ENCODE measurements at regions not wholly inside any gene's neighbourhood (a gene's known extent, or its start where the extent isn't known, plus 50 kb on each side); places are given as distances from the start of the nearest gene placed in this dataset.

DNA sequence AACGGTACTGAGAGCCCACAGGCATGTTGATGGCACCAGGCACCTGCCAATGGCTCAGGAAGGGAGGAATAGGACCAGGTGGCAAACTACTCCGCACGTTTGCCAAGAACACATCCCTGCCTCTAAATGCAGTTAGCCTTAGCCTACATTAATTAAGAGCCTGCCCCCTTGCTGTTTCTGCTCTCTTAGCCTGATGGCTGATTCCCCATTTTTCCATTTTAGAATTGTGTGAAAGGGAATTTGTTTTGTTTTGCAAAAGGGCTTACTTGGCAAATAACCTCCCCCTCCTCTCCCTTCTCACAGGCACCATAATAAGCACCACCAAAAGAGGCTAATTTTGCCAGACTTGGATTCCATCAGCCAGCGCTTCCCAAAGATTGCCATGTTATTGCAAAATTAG lies 1203.2 kb downstream of the SORCS3 start:
- TF ChIP-seq CTCF (IDR thresholded peaks at IDR 0.05) (no peak), POLR2AphosphoS5 (IDR thresholded peaks at IDR 0.05; ENCODE audit: insufficient read depth in 1 of 2, low read depth in 1 of 2) (no peak), POLR2A (IDR thresholded peaks at IDR 0.05) (no peak)
- Histone ChIP-seq H3K9me3 (no peaks in the 10 kb centered on the region), H3K27me3 (no peaks in the 10 kb centered on the region), H3K36me3 (no peaks in the 10 kb centered on the region), H3K27ac (no peak overlapping the region), H3K4me1 (no peaks in the 10 kb centered on the region), H3K4me3 (no peak overlapping the region)
- DNase-seq (ENCODE audit: extremely low spot score in 2 of 2): no peak
- intact Hi-C loops (cut with DNase I): loop anchor here (10.0 kb wide), 1 partner anchor 731 kb away; no protein-coding TSS in a partner anchor

GRCh38 chr10:105843786-105844185 lies 1202.7 kb downstream of the SORCS3 start:
- Histone ChIP-seq H3K4me3 (no peak overlapping the region), H3K36me3 (no peaks in the 10 kb centered on the region), H3K27me3 (no peaks in the 10 kb centered on the region), H3K4me1 (no peaks in the 10 kb centered on the region), H3K9me3 (no peaks in the 10 kb centered on the region), H3K27ac (no peak overlapping the region)
- no peak for DNase-seq (ENCODE audit: extremely low spot score in 2 of 2)
- intact Hi-C loops (cut with DNase I): loop anchor here (10.0 kb wide), 1 partner anchor 731 kb away; no protein-coding TSS in a partner anchor
- TF ChIP-seq POLR2AphosphoS5 (IDR thresholded peaks at IDR 0.05; ENCODE audit: insufficient read depth in 1 of 2, low read depth in 1 of 2): no peak
- TF ChIP-seq POLR2A (IDR thresholded peaks at IDR 0.05): no peak
- TF ChIP-seq CTCF (IDR thresholded peaks at IDR 0.05): no peak

DNA sequence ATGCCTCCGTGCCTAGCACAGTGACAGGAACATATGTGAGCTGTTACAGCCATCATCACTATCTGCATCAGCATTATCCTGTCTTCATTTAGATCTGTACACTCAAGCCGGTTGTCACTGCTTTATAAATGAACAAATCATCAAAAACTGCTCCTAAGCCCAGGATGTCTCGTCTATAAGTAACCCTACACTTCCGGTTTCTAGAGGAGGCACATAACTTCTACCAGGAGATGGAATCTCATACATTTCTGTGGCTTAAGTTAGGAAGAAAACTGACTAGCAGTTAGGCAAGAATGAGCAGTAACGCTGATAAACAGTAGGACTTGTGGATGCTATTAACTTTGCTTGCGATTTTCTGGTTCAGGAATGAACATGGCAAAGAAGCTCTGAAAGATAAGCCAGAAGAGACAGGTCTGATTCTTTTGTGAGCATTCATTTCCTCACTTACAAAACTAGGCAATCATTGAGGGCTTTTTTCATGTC lies 1199.2 kb downstream of the SORCS3 start:
- TF ChIP-seq POLR2AphosphoS5 (IDR thresholded peaks at IDR 0.05; ENCODE audit: insufficient read depth in 1 of 2, low read depth in 1 of 2) (no peak), POLR2A (IDR thresholded peaks at IDR 0.05) (no peak), CTCF (IDR thresholded peaks at IDR 0.05) (no peak)
- intact Hi-C loops (cut with DNase I): loop anchor here (10.0 kb wide), 1 partner anchor 734 kb away; no protein-coding TSS in a partner anchor
- Histone ChIP-seq H3K27ac (no peak overlapping the region), H3K36me3 (no peaks in the 10 kb centered on the region), H3K27me3 (no peaks in the 10 kb centered on the region), H3K4me1 (no peaks in the 10 kb centered on the region), H3K4me3 (no peak overlapping the region), H3K9me3 (no peaks in the 10 kb centered on the region)
- DNase-seq (ENCODE audit: extremely low spot score in 2 of 2): no peak

DNA sequence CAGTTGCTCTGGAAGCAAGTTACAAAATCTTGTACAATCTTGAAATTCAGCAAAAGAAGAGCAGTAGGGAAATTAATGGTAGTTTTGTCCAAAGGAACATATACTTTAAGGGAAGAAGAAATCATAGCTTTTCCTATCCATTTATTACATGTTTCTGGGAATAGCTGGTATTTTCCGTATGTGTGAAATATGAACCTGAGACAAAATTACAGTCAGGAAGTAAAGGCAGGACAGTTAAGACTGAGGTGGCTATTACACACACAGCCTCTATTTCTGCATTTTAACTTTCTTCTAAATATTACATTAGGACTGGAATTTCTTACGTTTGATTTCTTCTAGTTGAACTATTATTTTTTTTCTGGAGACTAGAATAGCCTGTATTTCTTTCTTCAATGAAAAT lies 1197.3 kb downstream of the SORCS3 start:
- H3K27me3 ChIP-seq: no peaks in the 10 kb centered on the region
- no peaks in the 10 kb centered on the region for H3K9me3 ChIP-seq
- DNase-seq (ENCODE audit: extremely low spot score in 2 of 2): no peak
- no peaks in the 10 kb centered on the region for H3K4me1 ChIP-seq
- no peak for TF ChIP-seq POLR2AphosphoS5 (IDR thresholded peaks at IDR 0.05; ENCODE audit: insufficient read depth in 1 of 2, low read depth in 1 of 2)
- no peak for TF ChIP-seq POLR2A (IDR thresholded peaks at IDR 0.05)
- no peak for TF ChIP-seq CTCF (IDR thresholded peaks at IDR 0.05)
- H3K27ac ChIP-seq: no peak overlapping the region
- intact Hi-C loops (cut with DNase I): no loop called here
- no peaks in the 10 kb centered on the region for H3K36me3 ChIP-seq
- H3K4me3 ChIP-seq: peak overlapping the region; percentile 17

GRCh38 chr10:105837951-105838350 lies 1196.9 kb downstream of the SORCS3 start:
- Histone ChIP-seq H3K4me1 (no peaks in the 10 kb centered on the region), H3K27me3 (no peaks in the 10 kb centered on the region), H3K9me3 (no peaks in the 10 kb centered on the region), H3K4me3 (peak overlapping the region; percentile 17), H3K27ac (no peak overlapping the region), H3K36me3 (no peaks in the 10 kb centered on the region)
- no peak for TF ChIP-seq CTCF (IDR thresholded peaks at IDR 0.05)
- no peak for TF ChIP-seq POLR2A (IDR thresholded peaks at IDR 0.05)
- no peak for TF ChIP-seq POLR2AphosphoS5 (IDR thresholded peaks at IDR 0.05; ENCODE audit: insufficient read depth in 1 of 2, low read depth in 1 of 2)
- DNase-seq (ENCODE audit: extremely low spot score in 2 of 2): no peak
- intact Hi-C loops (cut with DNase I): no loop called here
